A673 (cell line): ENCODE measurements at regions not wholly inside any gene's neighbourhood (a gene's known extent, or its start where the extent isn't known, plus 50 kb on each side); places are given as distances from the start of the nearest gene placed in this dataset.
A peak's percentile ranks its signal among the peaks of the same experiment; 100 is the strongest.

Experiments
- BruUV-seq: library from RNA; stranded (reverse); fragments of 400-500 nt; replicated peaks from 2 replicates; lab custom pipeline; 2021; lab: Mats Ljungman, UMichigan
- CTCF ChIA-PET: fragments of 300-600 bp; sonication (Branson Sonifier 250); formaldehyde crosslinking; loops from one replicate; lab custom pipeline; 2022; ENCODE audit warnings: antibody characterized with exemption; lab: Charles Lee
- POLR2A ChIA-PET: fragments of 300-600 bp; sonication (Branson Sonifier 250); formaldehyde crosslinking; loops from one replicate; lab custom pipeline; 2022; ENCODE audit warnings: antibody characterized with exemption; ENCODE audit not compliant: low non-redundant PET; lab: Charles Lee
- DNase-seq: peaks from one replicate; pipeline ENCODE4 v3.0.0-alpha.2; 2015; ENCODE audit warnings: low spot score
- H3K27ac ChIP-seq: fragments of 200-600 bp; sonication (generic); 2 replicates; pipeline ENCODE4 v1.5.1; 2016; ENCODE audit warnings: mixed run types, low read depth, mild to moderate bottlenecking, mixed read lengths, antibody characterized with exemption, low read length; ENCODE audit not compliant: poor library complexity, severe bottlenecking
- H3K27me3 ChIP-seq: fragments of 200-600 bp; sonication (generic); replicated peaks from 2 replicates; pipeline ENCODE4 v1.6.1; 2017; ENCODE audit warnings: mixed run types, low read depth, mild to moderate bottlenecking, mixed read lengths, antibody characterized with exemption, low read length; ENCODE audit not compliant: insufficient read depth, poor library complexity
- H3K36me3 ChIP-seq: fragments of 200-600 bp; sonication (generic); 2 replicates; pipeline ENCODE4 v1.6.1; 2016; ENCODE audit warnings: mixed run types, mild to moderate bottlenecking, mixed read lengths, antibody characterized with exemption, low read length; ENCODE audit not compliant: insufficient read depth, poor library complexity, severe bottlenecking
- H3K4me1 ChIP-seq: fragments of 200-600 bp; sonication (generic); 2 replicates; pipeline ENCODE4 v1.6.1; 2017; ENCODE audit warnings: mixed run types, mild to moderate bottlenecking, mixed read lengths, antibody characterized with exemption, low read length; ENCODE audit not compliant: insufficient read depth, poor library complexity, severe bottlenecking
- H3K4me3 ChIP-seq: fragments of 200-600 bp; sonication (generic); 2 replicates; pipeline ENCODE4 v1.5.1; 2016; ENCODE audit warnings: low read depth, mixed run types, mild to moderate bottlenecking, mixed read lengths, low read length; ENCODE audit not compliant: poor library complexity, severe bottlenecking
- H3K9me3 ChIP-seq: fragments of 200-600 bp; sonication (generic); 2 replicates; pipeline ENCODE4 v1.6.1; 2016; ENCODE audit warnings: mixed run types, low read depth, mild to moderate bottlenecking, mixed read lengths, antibody characterized with exemption, low read length; ENCODE audit not compliant: poor library complexity, severe bottlenecking
- EZH2 ChIP-seq: fragments of 200-600 bp; sonication (generic); IDR thresholded peaks from 2 replicates; pipeline ENCODE4 v1.6.1; 2017; ENCODE audit warnings: borderline replicate concordance, low read depth, mild to moderate bottlenecking, mixed read lengths, antibody characterized with exemption, low read length; ENCODE audit not compliant: poor library complexity, severe bottlenecking
- intact Hi-C: fragments of 100-400 bp; cut with micrococcal nuclease; formaldehyde crosslinking; loops from one replicate; pipeline ENCODE4 v1.10.0; 2022; ENCODE audit not compliant: unreplicated experiment
- TF ChIP-seq, protein P1 (sequence below): fragments of 300-800, 200-600 bp; sonication (generic); conservative IDR thresholded peaks from 2 replicates; pipeline ENCODE4 v1.5.1; 2017; ENCODE audit warnings: low read depth, mild to moderate bottlenecking, antibody characterized with exemption, low read length, moderate library complexity, mixed read lengths

DNA sequence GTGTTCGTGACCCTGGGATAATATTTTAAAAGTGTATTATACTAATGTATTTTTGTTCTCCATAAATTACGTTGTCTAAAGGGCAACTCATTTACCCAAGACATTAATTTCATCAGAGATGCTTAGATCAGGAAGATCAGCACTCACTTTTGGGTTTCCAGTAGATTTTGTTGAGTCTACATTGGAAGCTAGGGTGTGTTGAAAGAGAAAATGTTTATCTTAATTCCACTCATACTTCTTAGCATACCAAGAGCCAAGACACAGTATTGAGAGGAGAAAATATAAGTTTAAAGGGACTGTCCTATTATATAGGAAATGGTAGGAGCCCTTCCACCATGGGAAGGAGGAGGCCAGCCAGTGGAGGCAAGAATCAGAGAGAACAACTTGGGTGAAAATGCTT, 412.9 kb upstream of the RGMA start:
- no peaks in the 10 kb centered on the region for H3K36me3 ChIP-seq
- no peaks in the 10 kb centered on the region for H3K4me1 ChIP-seq
- H3K27me3 ChIP-seq: no peaks in the 10 kb centered on the region
- POLR2A ChIA-PET: no interaction called here
- no peak overlapping the region for H3K27ac ChIP-seq
- no TSS peak for BruUV-seq
- no peak for DNase-seq
- intact Hi-C loops: no loop called here
- H3K4me3 ChIP-seq: no peak overlapping the region
- TF ChIP-seq, protein P1, sequence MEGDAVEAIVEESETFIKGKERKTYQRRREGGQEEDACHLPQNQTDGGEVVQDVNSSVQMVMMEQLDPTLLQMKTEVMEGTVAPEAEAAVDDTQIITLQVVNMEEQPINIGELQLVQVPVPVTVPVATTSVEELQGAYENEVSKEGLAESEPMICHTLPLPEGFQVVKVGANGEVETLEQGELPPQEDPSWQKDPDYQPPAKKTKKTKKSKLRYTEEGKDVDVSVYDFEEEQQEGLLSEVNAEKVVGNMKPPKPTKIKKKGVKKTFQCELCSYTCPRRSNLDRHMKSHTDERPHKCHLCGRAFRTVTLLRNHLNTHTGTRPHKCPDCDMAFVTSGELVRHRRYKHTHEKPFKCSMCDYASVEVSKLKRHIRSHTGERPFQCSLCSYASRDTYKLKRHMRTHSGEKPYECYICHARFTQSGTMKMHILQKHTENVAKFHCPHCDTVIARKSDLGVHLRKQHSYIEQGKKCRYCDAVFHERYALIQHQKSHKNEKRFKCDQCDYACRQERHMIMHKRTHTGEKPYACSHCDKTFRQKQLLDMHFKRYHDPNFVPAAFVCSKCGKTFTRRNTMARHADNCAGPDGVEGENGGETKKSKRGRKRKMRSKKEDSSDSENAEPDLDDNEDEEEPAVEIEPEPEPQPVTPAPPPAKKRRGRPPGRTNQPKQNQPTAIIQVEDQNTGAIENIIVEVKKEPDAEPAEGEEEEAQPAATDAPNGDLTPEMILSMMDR: no peak
- TF ChIP-seq EZH2: no peak
- CTCF ChIA-PET: no interaction called here
- no peaks in the 10 kb centered on the region for H3K9me3 ChIP-seq

DNA sequence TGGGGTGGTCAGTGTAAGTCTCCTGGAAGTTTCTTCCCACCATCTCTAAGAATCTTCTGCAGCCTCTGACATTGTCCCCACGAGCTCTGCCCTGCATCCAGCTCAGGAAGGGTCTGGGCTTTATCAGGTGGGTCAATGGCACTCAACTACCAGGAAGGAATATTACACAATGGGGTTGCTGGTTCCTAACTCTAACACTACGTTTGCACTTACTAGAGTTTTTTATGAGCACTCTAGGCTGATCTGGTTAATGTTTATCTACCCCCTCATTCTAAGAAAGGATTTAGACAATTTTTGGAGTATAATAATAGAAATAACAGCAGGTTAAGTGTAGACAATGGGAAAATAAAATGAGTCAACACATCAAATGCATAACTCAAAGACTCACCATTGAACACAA, 411.1 kb upstream of the RGMA start:
- H3K4me1 ChIP-seq: no peaks in the 10 kb centered on the region
- POLR2A ChIA-PET: no interaction called here
- H3K36me3 ChIP-seq: no peaks in the 10 kb centered on the region
- CTCF ChIA-PET: no interaction called here
- no peak overlapping the region for H3K27ac ChIP-seq
- DNase-seq: no peak
- no peaks in the 10 kb centered on the region for H3K9me3 ChIP-seq
- BruUV-seq: no TSS peak
- no peak for TF ChIP-seq EZH2
- TF ChIP-seq, protein P1: no peak
- no peaks in the 10 kb centered on the region for H3K27me3 ChIP-seq
- H3K4me3 ChIP-seq: no peak overlapping the region
- intact Hi-C loops: no loop called here

DNA sequence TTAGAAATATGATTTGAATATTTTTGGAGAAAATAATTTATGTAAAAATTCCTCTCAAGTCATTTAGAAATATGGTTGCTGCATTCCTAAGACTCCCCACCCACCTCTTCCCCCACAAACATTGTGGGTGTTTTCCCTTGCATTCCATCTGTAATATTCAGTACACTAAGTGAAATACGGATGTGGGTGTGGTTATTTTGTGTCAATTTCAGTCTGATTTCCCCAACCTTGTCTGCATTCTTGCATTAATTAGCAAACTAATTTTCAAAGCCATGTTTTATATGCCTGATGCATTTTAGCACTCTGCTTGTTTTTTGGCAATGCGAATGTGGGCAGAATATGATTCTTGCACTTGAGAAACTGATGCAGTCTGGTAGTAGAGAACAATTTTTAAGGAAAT, 408.3 kb upstream of the RGMA start:
- no peaks in the 10 kb centered on the region for H3K9me3 ChIP-seq
- ChIA-PET POLR2A (no interaction called here), CTCF (no interaction called here)
- intact Hi-C loops: no loop called here
- no peak overlapping the region for H3K4me3 ChIP-seq
- H3K27me3 ChIP-seq: no peaks in the 10 kb centered on the region
- no peaks in the 10 kb centered on the region for H3K36me3 ChIP-seq
- DNase-seq: peak; percentile 14
- BruUV-seq: no TSS peak
- no peaks in the 10 kb centered on the region for H3K4me1 ChIP-seq
- H3K27ac ChIP-seq: no peak overlapping the region
- TF ChIP-seq EZH2: no peak
- TF ChIP-seq, protein P1: no peak
